Adrenal gland (tissue), 5 donors: ENCODE measurements at regions not wholly inside any gene's neighbourhood (a gene's known extent, or its start where the extent isn't known, plus 50 kb on each side); places are given as distances from the start of the nearest gene placed in this dataset.

ENCODE experiments used
- CTCF ChIP-seq, 6 experiments: fragments of 450-650 bp in 4 of 6; fragments of 200-600 bp in 2 of 6; sonication (generic) in 1 of 6; IDR thresholded peaks; 1 replicate in 5 of 6; 2 replicates in 1 of 6; pipeline versions ENCODE4 v1.5.1 to v1.8.0; 2016 to 2021; ENCODE audit warnings: antibody characterized with exemption in 6 of 6, mild to moderate bottlenecking in 2 of 6, moderate library complexity in 1 of 6
- POLR2A ChIP-seq, 2 donors: fragments of 450-650 bp; IDR thresholded peaks; one replicate each; pipeline ENCODE4 v1.6.1; 2017; ENCODE audit warnings: antibody characterized with exemption in 2 of 2, mild to moderate bottlenecking in 2 of 2, moderate library complexity in 1 of 2
- donor health status: DM: no; HTN: no; CAD: no.

DNA sequence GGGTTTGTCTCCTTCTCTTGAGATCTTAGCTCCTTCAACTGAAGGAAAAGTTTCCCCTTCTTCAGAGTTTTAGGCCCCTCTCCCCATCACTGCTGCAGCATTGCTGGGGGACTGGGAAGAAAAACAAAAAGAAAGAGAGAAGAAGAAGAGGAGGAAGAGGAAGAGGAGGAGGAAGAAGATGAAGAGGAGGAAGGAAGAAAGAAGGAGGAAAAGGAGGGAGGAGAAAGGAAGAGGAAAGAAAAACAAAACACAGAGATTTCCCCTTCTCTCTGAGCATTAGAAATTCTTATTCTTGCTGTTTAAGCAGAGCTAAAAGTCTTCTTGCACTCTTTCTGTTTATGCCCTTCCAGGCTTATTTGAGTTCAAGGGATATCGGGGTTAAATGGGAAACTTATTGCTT is 219.8 kb upstream of the AMIGO2 start:
- TF ChIP-seq CTCF (IDR thresholded peaks at IDR 0.05) (no peak), POLR2A (IDR thresholded peaks at IDR 0.05) (no peak)
